ENCODE measurements at regions not wholly inside any gene's neighbourhood (a gene's known extent, or its start where the extent isn't known, plus 50 kb on each side); places are given as distances from the start of the nearest gene placed in this dataset.

GRCh38 chr13:74062933-74063332 lies 71.3 kb downstream of the KLF12 start:
- H3K9ac ChIP-seq (ENCODE audit: insufficient read depth, low read length, poor library complexity, severe bottlenecking), result no peak overlapping the region
- H3K27ac Mint-ChIP-seq, result peak overlapping the region in 2 of 7 donors; percentile 18 to 57
- H4K20me1 ChIP-seq (ENCODE audit: insufficient read depth, low read length), result no peaks in the 10 kb centered on the region
- DNase-seq, result no peak
- 82% methylated on average over 6 of the region's 6 CpGs for WGBS (ENCODE audit: insufficient coverage)
- H3K36me3 Mint-ChIP-seq, result no peaks in the 10 kb centered on the region
- peaks cover 16% of the 10 kb centered on the region for H3K4me1 Mint-ChIP-seq
- peaks cover 0 to 2% of the 10 kb centered on the region in 2 donors for H3K4me1 ChIP-seq (ENCODE audit: control insufficient read depth in 1 of 2, insufficient read depth in 2 of 2, low read length in 2 of 2)
- no peak overlapping the region for H3K4me2 ChIP-seq (replicated peaks; ENCODE audit: extremely low read depth, low read length, poor library complexity, severe bottlenecking)
- H3K36me3 ChIP-seq (replicated peaks in 1 of 2; ENCODE audit: control insufficient read depth in 1 of 2, insufficient read depth in 2 of 2, low read length in 2 of 2), result no peaks in the 10 kb centered on the region
- H3K4me3 Mint-ChIP-seq, result no peak overlapping the region
- H3K27ac ChIP-seq (ENCODE audit: low read depth in 1 of 2, low read length in 2 of 2), result no peak overlapping the region
- no peak overlapping the region for H2AFZ ChIP-seq (ENCODE audit: insufficient read depth, low read depth, low read length, poor library complexity, severe bottlenecking)
- intact Hi-C loops (cut with micrococcal nuclease), result no loop called here
- H3K27me3 Mint-ChIP-seq (ENCODE audit: low read depth in 3 of 3), result no peaks in the 10 kb centered on the region
- H3K9me3 ChIP-seq (replicated peaks in 1 of 2; ENCODE audit: control insufficient read depth in 1 of 2, insufficient read depth in 1 of 2, low read length in 2 of 2), result no peaks in the 10 kb centered on the region
- TF ChIP-seq CTCF (IDR thresholded peaks at IDR 0.05), result no peak
- no peak overlapping the region for H3K4me3 ChIP-seq (replicated peaks in 1 of 3; ENCODE audit: low read depth in 2 of 3, low read length in 3 of 3)
- H3K9me3 Mint-ChIP-seq, result peaks cover 0 to 6% (median 0%) of the 10 kb centered on the region in 7 donors
- H3K27me3 ChIP-seq (ENCODE audit: control insufficient read depth in 2 of 2, insufficient read depth in 2 of 2, low read length in 2 of 2), result no peaks in the 10 kb centered on the region
- H3K79me2 ChIP-seq (ENCODE audit: insufficient read depth, low read length), result no peaks in the 10 kb centered on the region

- intact Hi-C loops (cut with micrococcal nuclease), result no loop called here
- H3K4me3 Mint-ChIP-seq, result no peak overlapping the region
- Histone ChIP-seq H3K9ac (ENCODE audit: insufficient read depth, low read length, poor library complexity, severe bottlenecking) (no peak overlapping the region), H3K4me1 (ENCODE audit: control insufficient read depth in 1 of 2, insufficient read depth in 2 of 2, low read length in 2 of 2) (peaks cover 0 to 2% of the 10 kb centered on the region in 2 donors), H3K4me2 (replicated peaks; ENCODE audit: extremely low read depth, low read length, poor library complexity, severe bottlenecking) (no peak overlapping the region), H4K20me1 (ENCODE audit: insufficient read depth, low read length) (no peaks in the 10 kb centered on the region), H3K27me3 (ENCODE audit: control insufficient read depth in 2 of 2, insufficient read depth in 2 of 2, low read length in 2 of 2) (no peaks in the 10 kb centered on the region), H3K27ac (ENCODE audit: low read depth in 1 of 2, low read length in 2 of 2) (no peak overlapping the region), H3K79me2 (ENCODE audit: insufficient read depth, low read length) (no peaks in the 10 kb centered on the region), H3K9me3 (replicated peaks in 1 of 2; ENCODE audit: control insufficient read depth in 1 of 2, insufficient read depth in 1 of 2, low read length in 2 of 2) (no peaks in the 10 kb centered on the region), H2AFZ (ENCODE audit: insufficient read depth, low read depth, low read length, poor library complexity, severe bottlenecking) (no peak overlapping the region), H3K36me3 (replicated peaks in 1 of 2; ENCODE audit: control insufficient read depth in 1 of 2, insufficient read depth in 2 of 2, low read length in 2 of 2) (no peaks in the 10 kb centered on the region), H3K4me3 (replicated peaks in 1 of 3; ENCODE audit: low read depth in 2 of 3, low read length in 3 of 3) (no peak overlapping the region)
- no peak for TF ChIP-seq CTCF (IDR thresholded peaks at IDR 0.05)
- H3K4me1 Mint-ChIP-seq, result peaks cover 16% of the 10 kb centered on the region
- no peak for DNase-seq
- peaks cover 0 to 6% (median 0%) of the 10 kb centered on the region in 7 donors for H3K9me3 Mint-ChIP-seq
- no CpG with 5 or more reads among the region's 3 CpGs for WGBS (ENCODE audit: insufficient coverage)
- H3K36me3 Mint-ChIP-seq, result no peaks in the 10 kb centered on the region
- H3K27ac Mint-ChIP-seq, result no peak overlapping the region
- peaks cover 0 to 1% (median 0%) of the 10 kb centered on the region in 3 donors for H3K27me3 Mint-ChIP-seq (ENCODE audit: low read depth in 3 of 3)
Measured at GRCh38 chr13:74061926-74062595, 72.1 kb downstream of the KLF12 start.

All from CD14-positive monocyte (primary cell).